IPS-20b (cell line): ENCODE measurements at regions not wholly inside any gene's neighbourhood (a gene's known extent, or its start where the extent isn't known, plus 50 kb on each side); places are given as distances from the start of the nearest gene placed in this dataset.
"Not testable (repeated sequence)": the region's sequence is repeated elsewhere in the genome, so short reads cannot be mapped to it uniquely, and the experiment has no call there.

ENCODE experiments used
- H3K27ac ChIP-seq: one replicate; pipeline ENCODE4 v1.5.1; 2013; ENCODE audit warnings: low read length
- H3K27me3 ChIP-seq: 2 replicates; pipeline ENCODE4 v1.6.1; 2013; ENCODE audit warnings: mild to moderate bottlenecking, low read length, inconsistent platforms; ENCODE audit not compliant: insufficient read depth
- H3K36me3 ChIP-seq: 2 replicates; pipeline ENCODE4 v1.6.1; 2013; ENCODE audit warnings: low read depth, mild to moderate bottlenecking, inconsistent platforms, low read length, moderate library complexity; ENCODE audit not compliant: insufficient read depth
- H3K4me1 ChIP-seq: 2 replicates; pipeline ENCODE4 v1.6.1; 2013; ENCODE audit warnings: mild to moderate bottlenecking, control low read depth, inconsistent platforms, low read length, moderate library complexity; ENCODE audit not compliant: insufficient read depth
- H3K4me3 ChIP-seq: 2 replicates; pipeline ENCODE4 v1.5.1; 2013; ENCODE audit warnings: mild to moderate bottlenecking, low read length, inconsistent platforms
- H3K9ac ChIP-seq: 2 replicates; pipeline ENCODE4 v1.6.1; 2013; ENCODE audit warnings: low read depth, mild to moderate bottlenecking, inconsistent platforms, low read length, moderate library complexity
- H3K9me3 ChIP-seq: 2 replicates; pipeline ENCODE4 v1.6.1; 2013; ENCODE audit warnings: mild to moderate bottlenecking, low read depth, low read length, inconsistent platforms; ENCODE audit not compliant: insufficient read depth

DNA sequence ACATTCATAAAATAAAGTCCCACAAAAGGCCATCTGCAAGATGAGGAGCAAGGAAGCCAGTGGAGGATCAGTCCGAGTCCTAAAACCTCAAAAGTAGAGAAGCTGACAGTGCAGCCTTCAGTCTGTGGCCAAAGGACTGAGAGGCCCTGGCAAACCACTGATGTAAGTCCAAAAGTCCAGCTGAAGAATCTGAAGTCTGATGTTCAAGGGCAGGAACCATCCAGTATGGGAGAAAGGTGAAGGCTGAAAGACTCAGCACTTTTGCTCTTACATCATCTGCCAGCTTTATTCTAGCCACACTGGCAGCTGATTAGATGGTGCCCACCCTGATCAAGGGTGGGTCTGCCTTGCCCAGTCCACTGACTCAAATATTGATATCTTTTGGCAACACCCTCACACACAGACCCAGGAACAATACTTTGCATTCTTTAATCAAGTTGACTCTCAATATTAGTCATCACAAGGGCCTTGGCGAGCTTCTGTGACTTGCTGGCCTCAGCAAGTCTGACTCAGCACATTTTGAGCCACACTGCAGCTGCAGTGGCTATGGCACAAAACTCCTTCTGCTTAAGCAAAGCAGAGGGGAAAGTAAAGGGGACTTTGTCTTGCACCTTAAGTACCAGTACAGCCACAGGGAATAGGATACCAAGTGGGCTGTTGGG, 1370.3 kb upstream of the CITED2 start:
- Histone ChIP-seq H3K27me3 (no peaks in the 10 kb centered on the region), H3K9ac (no peak overlapping the region), H3K4me1 (no peaks in the 10 kb centered on the region), H3K4me3 (no peak overlapping the region), H3K9me3 (peaks cover 26% of the 10 kb centered on the region), H3K27ac (no peak overlapping the region), H3K36me3 (no peaks in the 10 kb centered on the region)

DNA sequence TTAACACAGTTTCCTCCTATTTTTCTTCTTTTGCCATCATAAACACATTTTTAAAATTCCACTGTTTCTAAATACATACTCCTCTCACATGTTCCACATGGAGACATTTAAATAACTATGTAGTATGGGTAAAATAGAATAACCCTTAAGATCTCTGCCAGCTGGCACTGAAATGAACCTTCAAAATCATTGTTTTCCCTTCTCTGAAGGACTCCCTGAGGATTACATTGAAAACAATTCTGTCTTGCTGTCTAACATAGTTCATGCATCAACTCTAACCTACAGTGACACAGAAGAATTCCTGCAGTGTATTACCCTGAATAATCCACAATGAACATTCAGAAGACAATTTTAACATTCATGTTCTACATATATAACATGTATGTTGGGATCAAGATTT, 1361.8 kb upstream of the CITED2 start:
- Histone ChIP-seq H3K36me3 (no peaks in the 10 kb centered on the region), H3K27me3 (no peaks in the 10 kb centered on the region), H3K27ac (no peak overlapping the region), H3K9ac (no peak overlapping the region), H3K9me3 (no peaks in the 10 kb centered on the region), H3K4me1 (no peaks in the 10 kb centered on the region), H3K4me3 (no peak overlapping the region)

DNA sequence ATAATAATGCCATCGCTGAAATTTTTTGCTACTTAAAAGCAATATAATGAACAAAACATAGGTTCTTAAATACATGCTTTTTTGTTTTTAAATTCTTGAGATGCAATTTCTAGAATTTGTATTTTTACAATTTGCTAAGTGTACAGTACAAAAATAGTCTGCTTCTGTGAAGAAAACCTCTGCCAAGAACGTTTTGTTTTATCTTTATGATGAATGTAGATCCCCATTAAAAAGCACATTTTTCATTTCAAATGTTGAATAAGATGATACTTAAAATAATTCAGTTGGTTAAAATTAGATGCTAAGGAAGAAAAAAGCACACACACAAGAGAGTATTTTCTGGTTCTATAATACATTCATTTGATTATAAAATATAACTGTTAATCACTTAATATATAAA, 1358.5 kb upstream of the CITED2 start:
- Histone ChIP-seq H3K36me3 (no peaks in the 10 kb centered on the region), H3K9me3 (no peaks in the 10 kb centered on the region), H3K27ac (no peak overlapping the region), H3K4me1 (no peaks in the 10 kb centered on the region), H3K27me3 (no peaks in the 10 kb centered on the region), H3K9ac (no peak overlapping the region), H3K4me3 (no peak overlapping the region)

DNA sequence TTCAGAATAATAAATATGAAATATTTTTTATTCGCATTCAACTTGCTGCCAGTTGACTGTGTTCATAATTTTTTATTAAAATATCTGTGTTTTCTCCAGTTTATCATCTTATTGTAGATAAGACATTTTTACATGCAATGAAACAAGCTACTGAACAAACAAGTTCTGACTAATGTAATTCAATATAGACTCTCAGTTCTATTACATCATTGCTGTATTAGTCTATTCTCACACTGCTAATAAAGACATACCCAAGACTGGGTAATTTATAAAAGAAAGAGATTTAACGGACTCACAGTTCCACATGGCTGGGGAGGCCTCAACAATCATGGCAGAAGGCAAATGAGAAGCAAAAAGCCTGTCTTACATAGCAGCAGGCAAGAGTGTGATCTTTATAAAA, 1357.7 kb upstream of the CITED2 start:
- Histone ChIP-seq H3K36me3 (no peaks in the 10 kb centered on the region), H3K9me3 (no peaks in the 10 kb centered on the region), H3K27me3 (no peaks in the 10 kb centered on the region), H3K4me1 (no peaks in the 10 kb centered on the region), H3K27ac (no peak overlapping the region), H3K4me3 (no peak overlapping the region), H3K9ac (no peak overlapping the region)

DNA sequence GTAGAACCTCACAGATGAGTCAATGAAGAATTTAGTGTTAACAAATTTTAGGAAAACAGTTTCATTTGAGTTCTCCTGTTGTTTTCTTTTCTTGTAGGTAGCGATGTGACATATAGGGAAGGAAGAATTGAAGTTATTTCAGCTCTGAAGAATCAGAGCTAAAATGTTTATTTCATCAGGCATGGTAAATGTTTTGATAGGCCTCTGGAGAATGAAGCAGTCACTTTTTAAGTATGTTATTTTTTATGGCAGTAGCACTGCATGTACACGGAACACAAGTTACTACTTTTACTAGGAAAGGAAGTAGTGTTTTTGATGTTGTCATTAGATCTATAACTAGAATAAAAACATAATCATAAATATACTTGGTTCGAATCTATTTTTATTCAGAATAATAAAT, 1357.3 kb upstream of the CITED2 start:
- no peaks in the 10 kb centered on the region for H3K9me3 ChIP-seq
- no peaks in the 10 kb centered on the region for H3K36me3 ChIP-seq
- H3K4me1 ChIP-seq: no peaks in the 10 kb centered on the region
- H3K27ac ChIP-seq: no peak overlapping the region
- H3K9ac ChIP-seq: no peak overlapping the region
- H3K4me3 ChIP-seq: no peak overlapping the region
- no peaks in the 10 kb centered on the region for H3K27me3 ChIP-seq

DNA sequence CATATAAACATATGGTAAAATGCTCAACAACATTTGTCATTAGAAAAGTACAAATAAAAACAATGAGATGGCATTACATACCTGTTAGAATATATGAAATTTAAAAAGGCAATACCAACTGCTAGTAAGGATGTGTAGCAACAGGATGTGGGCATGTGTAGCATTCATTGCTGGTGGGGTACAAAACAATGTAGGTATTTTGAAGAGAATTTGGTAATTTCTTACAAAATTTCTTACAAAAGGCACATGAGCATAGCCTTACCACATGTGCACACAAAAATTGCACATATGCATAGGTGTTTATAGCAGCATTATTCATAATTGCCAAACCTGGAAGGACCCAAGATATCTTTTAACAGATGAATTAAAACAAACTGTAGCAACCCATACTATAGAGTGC, 1355.1 kb upstream of the CITED2 start:
- Histone ChIP-seq H3K36me3 (no peaks in the 10 kb centered on the region), H3K4me3 (no peak overlapping the region), H3K9ac (no peak overlapping the region), H3K9me3 (no peaks in the 10 kb centered on the region), H3K4me1 (no peaks in the 10 kb centered on the region), H3K27me3 (no peaks in the 10 kb centered on the region), H3K27ac (no peak overlapping the region)

DNA sequence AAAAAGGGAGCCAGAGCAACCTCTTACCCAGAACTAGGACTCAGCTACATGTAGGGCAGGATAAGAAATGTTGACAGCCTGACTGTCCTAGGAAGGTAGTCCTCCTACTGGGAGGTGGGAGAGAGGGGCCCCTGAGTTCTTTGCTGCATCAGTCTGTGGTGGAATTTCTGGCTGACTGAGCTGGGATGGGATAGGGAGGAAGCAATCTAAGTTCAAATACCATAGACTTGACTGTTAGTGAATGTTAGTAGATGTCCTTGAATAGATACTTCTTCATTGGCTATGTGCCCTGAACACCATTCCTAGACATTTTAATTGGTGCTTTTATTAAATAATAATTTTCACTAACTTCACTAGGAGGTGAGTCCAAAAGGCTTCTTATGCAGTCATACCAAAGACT, 1343.6 kb upstream of the CITED2 start:
- Histone ChIP-seq H3K9ac (no peak overlapping the region), H3K27me3 (no peaks in the 10 kb centered on the region), H3K4me1 (no peaks in the 10 kb centered on the region), H3K4me3 (no peak overlapping the region), H3K9me3 (no peaks in the 10 kb centered on the region), H3K27ac (no peak overlapping the region), H3K36me3 (no peaks in the 10 kb centered on the region)

DNA sequence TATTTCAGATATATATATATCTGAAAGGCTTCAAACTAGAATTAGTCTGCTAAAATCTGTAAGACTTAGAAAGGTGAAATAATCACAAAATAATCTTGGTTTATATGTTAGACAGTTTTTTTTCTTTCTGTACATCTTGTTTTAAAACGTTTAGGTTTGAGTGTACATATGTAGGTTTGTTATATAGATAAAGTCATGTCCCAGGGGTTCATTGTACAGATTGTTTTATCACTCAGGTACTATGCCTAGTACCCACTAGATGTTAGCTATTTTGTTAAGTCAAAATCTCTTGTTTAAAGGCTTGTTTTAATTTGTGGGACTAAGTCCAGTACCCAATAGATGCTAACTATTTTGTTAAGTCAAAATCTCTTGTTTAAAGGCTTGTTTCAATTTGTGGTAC, 1339.0 kb upstream of the CITED2 start:
- Histone ChIP-seq H3K9ac (no peak overlapping the region), H3K9me3 (no peaks in the 10 kb centered on the region), H3K27me3 (no peaks in the 10 kb centered on the region), H3K4me3 (no peak overlapping the region), H3K4me1 (no peaks in the 10 kb centered on the region), H3K36me3 (no peaks in the 10 kb centered on the region), H3K27ac (no peak overlapping the region)

DNA sequence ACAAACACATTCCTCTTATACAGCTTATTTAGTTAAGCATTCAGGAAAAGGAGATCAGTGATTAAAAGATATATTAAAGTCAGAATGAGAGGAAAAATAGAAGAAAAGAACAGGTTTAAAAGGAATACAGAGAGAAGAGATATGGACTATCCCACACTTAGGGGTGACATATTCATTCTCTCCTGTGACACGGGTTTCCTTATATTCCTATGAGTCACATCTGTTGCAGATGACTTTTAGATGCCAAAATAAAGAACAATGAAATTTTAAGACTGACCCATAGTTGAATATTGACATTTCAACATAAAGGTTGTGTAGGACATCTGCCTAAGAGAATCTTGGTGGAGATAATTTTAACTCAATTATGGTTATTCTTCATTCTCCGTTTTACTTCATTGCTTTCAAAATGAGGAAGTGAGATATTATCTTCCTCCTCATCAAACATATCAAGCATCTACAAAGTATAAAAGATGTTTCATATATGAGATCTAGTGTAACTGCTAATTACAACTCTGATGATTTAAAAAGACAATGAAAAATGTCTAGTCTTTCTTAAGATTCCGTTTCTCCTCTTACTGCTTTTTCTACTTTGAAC, 1336.7 kb upstream of the CITED2 start:
- Histone ChIP-seq H3K4me3 (no peak overlapping the region), H3K9me3 (no peaks in the 10 kb centered on the region), H3K27ac (no peak overlapping the region), H3K9ac (no peak overlapping the region), H3K4me1 (no peaks in the 10 kb centered on the region), H3K27me3 (no peaks in the 10 kb centered on the region), H3K36me3 (no peaks in the 10 kb centered on the region)

DNA sequence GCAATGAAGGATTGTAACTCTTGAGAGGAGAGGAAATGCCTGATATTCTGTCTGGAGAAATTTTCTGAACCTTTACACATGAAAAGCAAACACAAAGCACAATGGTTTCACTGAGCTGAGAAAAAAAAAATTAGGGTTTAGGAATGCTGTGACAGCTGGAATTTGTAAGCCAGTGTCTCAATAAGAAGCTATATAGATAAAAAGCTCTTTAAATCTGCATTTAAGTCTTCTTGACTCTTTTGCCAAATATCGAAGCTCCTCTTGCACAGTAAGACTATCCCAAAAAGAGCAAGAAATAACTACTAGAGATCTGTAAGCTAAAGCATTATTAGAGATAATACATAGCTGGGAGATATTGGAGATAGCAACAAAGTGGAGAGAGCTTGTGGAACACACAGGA, 1334.0 kb upstream of the CITED2 start:
- Histone ChIP-seq H3K9me3 (peaks cover 3% of the 10 kb centered on the region; the same call in 1 of the 2 replicates), H3K9ac (no peak overlapping the region), H3K4me1 (no peaks in the 10 kb centered on the region), H3K27me3 (no peaks in the 10 kb centered on the region), H3K4me3 (no peak overlapping the region), H3K27ac (no peak overlapping the region), H3K36me3 (no peaks in the 10 kb centered on the region)

DNA sequence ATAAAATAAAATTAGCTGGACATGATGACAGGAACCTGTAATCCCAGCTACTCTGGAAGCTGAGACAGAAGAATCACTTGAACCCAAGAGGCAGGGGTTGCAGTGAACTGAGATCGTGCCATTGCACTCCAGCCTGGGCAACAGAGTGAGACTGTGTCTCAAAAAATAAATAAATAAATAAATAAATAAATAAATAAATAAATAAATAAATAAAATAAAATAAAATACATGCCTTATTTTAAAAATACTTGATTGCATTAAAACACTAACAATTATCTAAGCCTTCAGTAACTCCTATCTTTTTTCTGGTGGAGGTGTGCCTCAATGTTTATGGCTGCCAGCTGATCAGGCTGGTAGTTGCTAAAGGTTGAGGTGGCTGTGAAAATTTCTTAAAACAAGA, 1329.6 kb upstream of the CITED2 start:
- not testable (repeated sequence) for H3K4me3 ChIP-seq, H3K27ac ChIP-seq, H3K9ac ChIP-seq, H3K36me3 ChIP-seq, H3K4me1 ChIP-seq, H3K27me3 ChIP-seq, H3K9me3 ChIP-seq

DNA sequence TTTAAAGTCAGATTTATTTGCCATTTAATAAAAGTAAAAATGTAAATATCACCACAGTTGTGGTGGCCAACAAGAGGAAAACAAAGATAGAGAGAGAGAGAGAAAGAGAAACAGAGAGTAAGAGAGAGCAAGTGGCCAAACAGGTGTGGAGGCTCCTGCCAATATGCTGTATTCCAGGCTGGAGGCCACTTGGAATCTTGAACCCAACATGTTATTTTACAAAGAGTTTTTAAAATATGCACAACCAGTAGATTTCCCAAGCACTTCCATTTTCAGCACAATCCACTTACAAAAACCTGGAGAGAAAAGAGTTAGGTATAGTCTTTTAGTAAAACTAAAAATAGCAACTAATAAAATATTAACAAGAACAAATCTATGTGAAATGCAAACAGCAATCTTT, 1323.1 kb upstream of the CITED2 start:
- H3K9me3 ChIP-seq: peaks cover 7% of the 10 kb centered on the region
- no peaks in the 10 kb centered on the region for H3K36me3 ChIP-seq
- H3K9ac ChIP-seq: no peak overlapping the region
- no peaks in the 10 kb centered on the region for H3K27me3 ChIP-seq
- no peak overlapping the region for H3K27ac ChIP-seq
- H3K4me3 ChIP-seq: no peak overlapping the region
- H3K4me1 ChIP-seq: no peaks in the 10 kb centered on the region
